Psoas muscle (tissue), 7 donors: ENCODE measurements at regions not wholly inside any gene's neighbourhood (a gene's known extent, or its start where the extent isn't known, plus 50 kb on each side); places are given as distances from the start of the nearest gene placed in this dataset.

Experiments
- ATAC-seq, 4 donors: fragments of 200-7000 bp; cut with Tn5 transposase; one replicate each; pipeline ENCODE4 v1.9.1; 2020; ENCODE audit warnings: moderate library complexity in 3 of 4, mild to moderate bottlenecking in 2 of 4
- DNase-seq, 2 donors: peaks; one replicate each; pipeline ENCODE4 v3.0.0-alpha.2; 2020
- H3K27ac ChIP-seq: fragments of 200-600 bp; one replicate; pipeline ENCODE4 v1.8.0; 2022
- H3K27me3 ChIP-seq, 3 donors: fragments of 200-600 bp in 1 of 3; one replicate each; pipeline versions ENCODE4 v1.6.1 to v1.8.0; 2013 to 2022; ENCODE audit warnings: low read length in 2 of 3, mild to moderate bottlenecking in 2 of 3, moderate library complexity in 1 of 3; ENCODE audit not compliant: insufficient read depth in 3 of 3
- H3K36me3 ChIP-seq, 2 donors: fragments of 200-600 bp in 1 of 2; one replicate each; pipeline versions ENCODE4 v1.6.1 to v1.8.0; 2013 to 2022; ENCODE audit warnings: low read depth in 1 of 2, mild to moderate bottlenecking in 1 of 2, moderate library complexity in 1 of 2; ENCODE audit not compliant: insufficient read depth in 1 of 2
- H3K4me1 ChIP-seq: fragments of 200-600 bp; one replicate; pipeline ENCODE4 v1.8.0; 2022
- H3K4me3 ChIP-seq: fragments of 200-600 bp; one replicate; pipeline ENCODE4 v1.8.0; 2022; ENCODE audit warnings: mild to moderate bottlenecking
- H3K9me3 ChIP-seq: fragments of 200-600 bp; one replicate; pipeline ENCODE4 v1.8.0; 2022
- WGBS, 3 donors: extraction: QIAGEN DNeasy Blood & Tissue Kit; methylation state at CpG; one replicate each; pipeline versions ENCODE4 v1.1.6 to v1.1.7; 2013; 5-methylcytosine and 5-hydroxymethylcytosine counted together
- intact Hi-C, 2 donors: fragments of 100-400 bp; cut with DNase I; formaldehyde crosslinking; loops; one replicate each; pipeline versions ENCODE4 v1.11.0 to v1.14.2; 2022
- TF ChIP-seq, protein P1 (sequence below): fragments of 200-600 bp; IDR thresholded peaks from one replicate; pipeline ENCODE4 v1.8.0; 2022; ENCODE audit warnings: antibody characterized with exemption
- donor health status: healthy with polysubstance abuse.
- donor health status: DM: no; HTN: no; CAD: no; lungs with moderate emphysema.
- donor health status: Bipolar disorder and iron deficiency.
- donor health status: healthy.
- donor health status: DM: yes; HTN: yes; CAD: no.
- donor health status: DM: no; HTN: no; CAD: no.
- donor health status: DM: yes; HTN: yes; CAD: no.

GRCh38 chr4:185862340-185862739, 50.3 kb upstream of the SORBS2 start:
- DNase-seq (no peak), ATAC-seq (no peak)
- Histone ChIP-seq H3K4me3 (no peak overlapping the region), H3K36me3 (no peaks in the 10 kb centered on the region), H3K27me3 (no peaks in the 10 kb centered on the region), H3K4me1 (no peaks in the 10 kb centered on the region), H3K27ac (no peak overlapping the region), H3K9me3 (no peaks in the 10 kb centered on the region)
- 89 to 94% (median 93%) methylated on average over 4 of the region's 4 CpGs for WGBS, 3 donors
- intact Hi-C loops: no loop called here
- TF ChIP-seq, protein P1, sequence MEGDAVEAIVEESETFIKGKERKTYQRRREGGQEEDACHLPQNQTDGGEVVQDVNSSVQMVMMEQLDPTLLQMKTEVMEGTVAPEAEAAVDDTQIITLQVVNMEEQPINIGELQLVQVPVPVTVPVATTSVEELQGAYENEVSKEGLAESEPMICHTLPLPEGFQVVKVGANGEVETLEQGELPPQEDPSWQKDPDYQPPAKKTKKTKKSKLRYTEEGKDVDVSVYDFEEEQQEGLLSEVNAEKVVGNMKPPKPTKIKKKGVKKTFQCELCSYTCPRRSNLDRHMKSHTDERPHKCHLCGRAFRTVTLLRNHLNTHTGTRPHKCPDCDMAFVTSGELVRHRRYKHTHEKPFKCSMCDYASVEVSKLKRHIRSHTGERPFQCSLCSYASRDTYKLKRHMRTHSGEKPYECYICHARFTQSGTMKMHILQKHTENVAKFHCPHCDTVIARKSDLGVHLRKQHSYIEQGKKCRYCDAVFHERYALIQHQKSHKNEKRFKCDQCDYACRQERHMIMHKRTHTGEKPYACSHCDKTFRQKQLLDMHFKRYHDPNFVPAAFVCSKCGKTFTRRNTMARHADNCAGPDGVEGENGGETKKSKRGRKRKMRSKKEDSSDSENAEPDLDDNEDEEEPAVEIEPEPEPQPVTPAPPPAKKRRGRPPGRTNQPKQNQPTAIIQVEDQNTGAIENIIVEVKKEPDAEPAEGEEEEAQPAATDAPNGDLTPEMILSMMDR: no peak

GRCh38 chr4:185863946-185864345, 52.0 kb upstream of the SORBS2 start:
- no peak overlapping the region for H3K27ac ChIP-seq

DNA sequence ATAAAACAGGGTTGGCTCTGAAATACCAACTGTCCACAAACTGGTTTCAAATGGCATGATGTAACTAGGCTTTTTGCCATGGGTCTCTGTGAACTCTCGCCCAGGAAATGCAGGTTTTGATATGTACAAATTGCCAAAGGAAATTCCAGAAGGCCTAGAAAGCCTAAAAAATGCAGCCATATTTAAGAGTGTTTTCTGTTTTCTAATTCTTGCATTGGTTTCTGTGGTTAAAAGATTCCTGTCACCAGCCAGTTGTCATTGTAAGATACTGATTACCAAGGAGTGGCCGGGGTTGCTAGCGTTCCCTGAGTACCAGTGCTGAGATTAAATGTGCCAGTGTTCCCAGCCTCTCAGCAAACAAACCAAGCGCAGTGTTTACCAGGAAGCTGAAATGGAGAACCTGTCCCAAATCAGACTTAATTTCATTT, 53.9 kb upstream of the SORBS2 start:
- no peak for DNase-seq
- Histone ChIP-seq H3K4me3 (no peak overlapping the region), H3K4me1 (no peaks in the 10 kb centered on the region), H3K27ac (no peak overlapping the region), H3K36me3 (no peaks in the 10 kb centered on the region), H3K27me3 (no peaks in the 10 kb centered on the region), H3K9me3 (no peaks in the 10 kb centered on the region)
- no peak for ATAC-seq
- intact Hi-C loops: no loop called here
- TF ChIP-seq, protein P1: no peak
- 42 to 49% (median 48%) methylated on average over 4 of the region's 4 CpGs for WGBS, 3 donors

More at GRCh38 chr4:185863946-185864345, 52.0 kb upstream of the SORBS2 start:
- no peaks in the 10 kb centered on the region for H3K4me1 ChIP-seq
- no peak overlapping the region for H3K4me3 ChIP-seq
- TF ChIP-seq, protein P1: no peak
- intact Hi-C loops: no loop called here
- H3K27me3 ChIP-seq: no peaks in the 10 kb centered on the region
- no peaks in the 10 kb centered on the region for H3K36me3 ChIP-seq
- WGBS, 3 donors: 60 to 75% (median 60%) methylated on average over 1 of the region's 1 CpG
- ATAC-seq: no peak
- H3K9me3 ChIP-seq: no peaks in the 10 kb centered on the region
- no peak for DNase-seq

DNA sequence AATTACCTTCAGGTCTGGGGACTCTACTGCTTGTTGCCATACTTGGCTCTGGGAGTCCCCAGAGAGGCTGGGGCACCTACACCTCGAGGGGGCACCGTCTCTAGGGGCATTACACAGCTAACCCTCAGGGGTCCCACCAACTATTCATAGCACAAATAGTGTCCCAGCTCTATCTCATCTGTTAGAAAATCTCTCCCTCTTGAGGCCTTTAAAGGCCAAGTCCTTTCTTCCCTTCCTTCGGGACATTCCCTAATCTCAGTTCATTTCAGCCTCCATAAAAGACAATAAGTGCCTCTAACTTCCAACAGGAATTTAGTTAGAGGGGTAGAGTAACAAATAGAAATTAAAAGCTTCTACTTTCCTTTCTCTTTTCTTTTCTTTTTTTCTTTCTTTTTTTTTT, 55.8 kb upstream of the SORBS2 start:
- 78 to 80% (median 80%) methylated on average over 3 of the region's 3 CpGs for WGBS, 3 donors
- Histone ChIP-seq H3K36me3 (no peaks in the 10 kb centered on the region), H3K27ac (no peak overlapping the region), H3K9me3 (no peaks in the 10 kb centered on the region), H3K27me3 (no peaks in the 10 kb centered on the region), H3K4me1 (no peaks in the 10 kb centered on the region), H3K4me3 (no peak overlapping the region)
- intact Hi-C loops: no loop called here
- no peak for ATAC-seq
- TF ChIP-seq, protein P1: no peak
- no peak for DNase-seq

DNA sequence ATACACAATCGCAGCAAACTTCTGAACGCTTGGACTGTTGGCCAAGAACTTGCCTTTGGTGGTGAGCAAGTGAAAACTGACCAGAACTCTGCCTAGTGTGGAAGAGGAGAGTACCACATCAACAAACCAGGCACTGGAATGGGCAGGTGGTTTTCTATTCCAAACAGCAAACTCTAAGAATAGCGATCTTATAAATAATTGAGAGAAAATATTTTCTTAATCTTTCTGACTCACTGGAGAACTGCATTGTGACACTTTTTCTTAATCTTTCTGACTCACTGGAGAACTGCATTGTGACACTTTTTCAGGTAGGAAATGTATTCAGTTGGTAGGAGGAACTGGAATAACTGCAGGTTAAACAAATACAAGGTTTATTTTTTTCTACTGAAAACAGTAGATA, 57.0 kb upstream of the SORBS2 start:
- no peaks in the 10 kb centered on the region for H3K4me1 ChIP-seq
- no peak for ATAC-seq
- no peak for DNase-seq
- no peaks in the 10 kb centered on the region for H3K27me3 ChIP-seq
- intact Hi-C loops: no loop called here
- TF ChIP-seq, protein P1: no peak
- no peaks in the 10 kb centered on the region for H3K36me3 ChIP-seq
- H3K27ac ChIP-seq: no peak overlapping the region
- WGBS, 3 donors: 76 to 86% (median 81%) methylated on average over 3 of the region's 3 CpGs
- no peaks in the 10 kb centered on the region for H3K9me3 ChIP-seq
- H3K4me3 ChIP-seq: no peak overlapping the region
